GM18526 (cell line): ENCODE measurements at regions not wholly inside any gene's neighbourhood (a gene's known extent, or its start where the extent isn't known, plus 50 kb on each side); places are given as distances from the start of the nearest gene placed in this dataset.

ENCODE experiments used
- POLR2A ChIP-seq: IDR thresholded peaks from 3 replicates; pipeline ENCODE4 v1.6.1; 2011; ENCODE audit not compliant: insufficient read length; ENCODE audit errors: extremely low read depth

DNA sequence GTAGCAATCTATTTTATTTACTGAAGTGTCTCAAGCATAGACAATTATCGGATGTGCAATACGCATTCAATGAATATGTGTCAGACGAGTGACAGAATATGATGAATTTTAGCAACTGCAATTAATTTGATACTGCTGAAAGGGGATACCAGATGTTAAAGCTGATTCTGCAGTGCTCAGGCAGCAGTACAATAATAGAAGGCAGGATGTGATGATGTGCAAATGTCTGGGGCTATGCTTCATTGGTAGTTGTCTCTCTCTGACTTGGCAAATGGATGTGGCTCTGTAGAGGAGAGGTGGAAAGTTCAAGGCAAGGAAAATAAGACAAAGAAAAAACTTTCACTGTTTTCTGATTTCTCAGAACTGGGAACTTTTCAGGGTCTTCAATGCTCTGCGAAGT is 721.2 kb downstream of the CDH18 start:
- TF ChIP-seq POLR2A: no peak

DNA sequence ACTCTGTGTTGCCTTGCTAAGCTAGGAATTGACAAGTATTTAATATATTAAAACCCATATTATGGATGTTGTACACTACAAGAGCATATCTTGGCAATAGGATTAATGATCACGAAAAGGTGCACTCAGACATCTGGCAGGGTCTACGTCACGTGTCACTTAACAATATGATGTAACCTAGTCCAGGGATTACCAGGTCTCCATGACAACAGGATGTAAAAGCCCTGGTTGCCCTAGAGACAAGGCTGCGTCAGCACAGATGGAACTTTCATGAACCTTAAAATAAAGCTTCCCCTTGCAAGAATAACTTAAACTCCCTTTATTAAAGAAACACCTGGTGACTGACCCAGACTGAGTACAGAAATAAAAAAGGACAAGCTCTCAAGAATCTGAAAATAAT is 717.8 kb downstream of the CDH18 start:
- no peak for TF ChIP-seq POLR2A

DNA sequence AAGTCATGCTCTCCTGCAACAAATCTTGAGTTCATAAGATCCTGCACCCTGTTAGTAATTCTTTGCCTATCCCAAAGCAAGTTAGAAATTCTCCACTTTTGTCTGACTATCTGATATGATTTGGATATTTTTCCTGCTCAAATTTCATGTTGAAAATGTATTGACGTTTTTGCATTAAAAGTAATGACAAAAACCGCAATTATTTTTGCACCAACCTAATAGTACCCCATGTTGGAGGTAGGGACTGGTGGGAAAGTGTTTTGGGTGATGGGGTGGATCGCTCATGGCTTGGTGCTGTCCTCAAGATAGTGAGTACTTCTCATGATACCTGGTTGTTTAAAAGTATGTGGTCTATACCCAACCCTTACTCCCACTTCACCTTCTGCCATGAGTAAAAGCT is 713.4 kb downstream of the CDH18 start:
- no peak for TF ChIP-seq POLR2A

DNA sequence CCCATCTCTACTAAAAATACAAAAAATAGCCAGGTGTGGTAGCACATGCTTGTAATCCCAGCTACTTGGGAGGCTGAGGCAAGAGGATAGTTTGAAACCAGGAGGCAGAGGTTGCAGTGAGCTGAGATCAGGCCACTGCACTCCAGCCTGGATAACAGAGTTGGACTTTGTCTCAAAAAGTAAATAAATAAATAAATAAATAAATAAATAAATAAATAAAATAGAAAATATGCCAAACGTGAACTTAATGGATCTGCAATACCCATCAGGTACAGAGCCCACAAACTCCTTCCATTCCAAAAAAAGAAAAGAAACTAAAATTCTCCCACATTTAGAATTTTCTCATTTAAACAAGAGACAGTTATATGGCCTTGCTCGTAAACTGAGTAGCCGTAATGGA is 702.7 kb downstream of the CDH18 start:
- TF ChIP-seq POLR2A: no peak

DNA sequence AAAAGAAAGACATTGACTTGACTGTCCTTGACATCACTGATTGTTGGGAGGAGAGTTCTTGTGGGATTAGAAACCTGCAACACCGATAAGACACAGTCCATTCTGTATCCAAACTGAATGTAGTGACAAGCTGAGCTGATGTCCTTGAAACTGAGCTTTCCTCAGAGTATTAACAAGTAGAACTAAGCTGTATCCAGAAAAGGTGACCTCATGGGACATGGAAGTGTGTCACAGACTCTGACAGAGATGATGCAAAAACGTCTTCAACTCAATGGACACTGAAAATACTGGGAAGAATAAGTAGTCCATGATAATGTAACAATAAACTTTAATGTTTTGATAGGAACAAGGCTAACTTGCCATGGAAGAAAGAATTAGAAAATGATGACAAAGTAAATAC is 690.1 kb downstream of the CDH18 start:
- TF ChIP-seq POLR2A: no peak

DNA sequence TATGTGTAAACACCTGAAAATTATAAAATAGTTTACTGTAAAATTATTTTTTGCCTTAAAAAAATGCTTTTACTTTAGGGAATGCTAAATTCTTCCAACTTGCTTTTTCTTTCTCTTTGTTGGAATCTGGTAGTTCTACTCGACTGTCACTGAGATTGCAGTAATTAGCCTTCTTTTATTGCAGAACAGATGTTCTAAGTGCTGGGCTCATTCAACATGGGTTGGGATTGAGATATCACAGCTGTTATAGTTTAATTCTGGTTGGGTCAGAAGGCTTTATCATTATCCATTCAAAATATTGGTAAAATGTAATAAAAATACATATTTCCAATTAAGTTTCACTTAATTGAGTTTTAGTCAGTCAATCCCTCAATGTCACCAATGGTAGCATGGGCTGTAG is 686.7 kb downstream of the CDH18 start:
- TF ChIP-seq POLR2A: no peak

DNA sequence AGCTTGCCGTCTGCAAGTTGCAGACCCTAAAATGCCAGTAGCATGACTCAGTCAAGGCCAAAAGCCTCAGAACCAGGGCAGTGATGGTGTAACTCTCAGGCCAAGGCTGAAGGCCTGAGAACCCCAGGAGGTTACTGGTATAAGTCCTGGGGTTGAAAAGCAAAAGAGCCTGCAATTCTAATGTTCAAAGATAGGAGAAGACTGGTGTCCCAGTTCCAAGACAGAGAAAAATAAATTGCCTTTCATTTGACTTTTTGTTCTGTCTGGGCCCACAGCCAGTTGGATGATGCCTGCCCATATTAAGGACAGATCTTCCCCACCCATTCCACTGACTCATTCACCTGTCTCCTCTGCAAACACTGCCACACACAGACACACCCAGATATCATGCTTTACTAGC is 673.2 kb downstream of the CDH18 start:
- TF ChIP-seq POLR2A: no peak

DNA sequence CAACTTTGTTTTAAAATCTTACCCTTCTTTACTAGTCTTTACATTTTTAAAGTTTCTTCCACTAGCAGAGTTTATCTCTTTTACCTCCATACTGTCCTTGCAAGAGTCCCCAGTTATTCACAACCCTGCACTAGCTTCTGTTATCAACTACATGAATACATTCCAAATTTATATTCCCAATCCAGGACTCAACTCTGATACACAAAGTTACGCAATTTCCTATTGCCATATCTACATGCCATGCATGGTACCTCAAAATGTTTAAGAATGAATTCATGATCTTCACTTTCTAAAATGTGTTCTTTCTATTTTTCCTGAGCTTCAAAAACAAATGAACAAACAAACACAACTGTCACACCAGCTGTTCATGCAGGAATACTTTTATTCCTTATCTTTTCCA is 668.7 kb downstream of the CDH18 start:
- no peak for TF ChIP-seq POLR2A

DNA sequence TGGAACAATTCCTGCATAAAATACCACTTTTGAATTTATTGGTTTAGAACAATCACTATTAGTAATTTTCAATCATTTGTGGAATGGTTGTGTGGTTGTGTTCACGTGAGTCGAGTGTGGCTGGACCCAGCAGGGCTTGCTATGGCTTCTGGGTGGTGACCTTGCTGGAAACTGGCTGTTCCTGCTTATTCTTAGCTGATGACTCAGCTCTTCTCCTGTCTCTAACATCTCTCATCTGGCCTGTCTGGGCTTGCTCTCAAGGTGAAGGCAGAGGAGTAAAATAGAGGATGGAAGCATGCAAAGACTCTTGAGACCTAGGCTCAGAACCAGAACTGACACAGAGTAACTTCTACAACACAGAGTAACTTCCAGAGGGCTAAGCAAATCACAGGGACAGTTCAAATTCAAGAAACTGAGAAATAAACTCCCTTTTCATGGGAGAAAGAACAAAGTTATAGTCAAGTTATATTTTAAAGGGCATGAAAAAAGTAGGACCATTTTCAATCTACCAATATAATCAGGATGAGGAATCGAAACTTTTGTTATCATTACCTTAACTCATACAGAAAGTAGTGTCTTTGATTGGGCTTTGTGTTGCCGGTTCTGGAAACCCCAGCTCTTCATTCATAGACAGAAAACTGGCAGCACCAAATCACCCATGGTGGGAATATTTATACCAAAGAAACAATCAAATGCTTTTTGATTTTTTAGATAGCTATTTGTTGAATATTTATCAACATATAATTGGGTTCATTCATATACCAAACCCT is 665.1 kb downstream of the CDH18 start:
- TF ChIP-seq POLR2A: no peak

DNA sequence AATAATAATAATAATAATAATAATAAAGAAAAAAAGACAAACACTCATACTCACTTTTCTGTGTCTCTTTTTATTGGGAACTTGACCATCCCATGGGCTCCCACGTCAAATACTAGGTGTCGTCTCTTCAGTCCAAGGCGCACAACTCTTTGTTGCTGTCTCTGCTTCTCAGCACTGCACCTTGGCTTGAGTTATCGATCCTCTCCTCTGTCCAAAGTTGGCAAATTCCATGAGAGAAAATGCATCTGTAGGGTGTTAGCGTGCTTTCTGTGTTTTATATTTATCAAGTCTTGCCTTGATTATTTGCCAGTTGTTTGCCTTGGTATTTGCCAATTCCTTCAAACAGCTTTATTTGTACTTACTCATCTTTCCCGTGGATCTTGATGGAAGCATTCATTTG is 653.7 kb downstream of the CDH18 start:
- TF ChIP-seq POLR2A: no peak

DNA sequence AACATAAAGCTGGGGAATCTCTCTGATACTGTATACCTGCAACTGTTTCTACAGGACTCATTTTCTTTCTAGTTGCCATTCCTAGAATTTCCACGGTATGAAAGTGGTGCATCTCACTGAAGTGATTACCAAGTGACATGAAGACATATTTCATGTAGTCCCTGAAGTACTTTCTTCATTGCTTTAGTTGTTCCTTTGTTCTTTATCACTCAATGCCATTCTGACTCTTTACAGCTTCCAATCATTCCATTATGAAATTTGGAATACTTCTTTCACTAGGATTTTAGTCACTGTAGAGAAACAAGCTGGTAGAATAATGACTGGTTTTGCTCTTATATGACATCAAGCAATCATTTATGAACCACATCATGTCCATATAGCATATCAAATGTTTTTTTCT is 645.1 kb downstream of the CDH18 start:
- no peak for TF ChIP-seq POLR2A

DNA sequence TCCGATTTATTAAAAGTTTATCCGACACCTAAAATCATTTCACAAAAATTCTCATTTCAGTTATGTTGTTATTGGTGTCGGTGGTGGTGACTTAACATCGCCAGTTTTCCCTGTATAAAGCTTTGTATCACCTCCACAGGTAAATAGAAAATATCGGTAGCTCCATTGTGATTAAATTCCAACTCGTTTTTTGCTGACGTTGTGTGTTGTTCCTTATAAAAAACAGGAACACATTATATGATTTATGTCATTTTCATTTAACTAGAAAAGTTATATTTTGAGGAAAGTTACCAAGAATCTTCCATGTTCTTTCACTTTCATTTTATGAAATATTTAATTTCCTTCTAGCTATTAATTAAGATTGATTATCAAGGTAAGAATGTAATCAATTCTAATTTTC is 635.9 kb downstream of the CDH18 start:
- no peak for TF ChIP-seq POLR2A

DNA sequence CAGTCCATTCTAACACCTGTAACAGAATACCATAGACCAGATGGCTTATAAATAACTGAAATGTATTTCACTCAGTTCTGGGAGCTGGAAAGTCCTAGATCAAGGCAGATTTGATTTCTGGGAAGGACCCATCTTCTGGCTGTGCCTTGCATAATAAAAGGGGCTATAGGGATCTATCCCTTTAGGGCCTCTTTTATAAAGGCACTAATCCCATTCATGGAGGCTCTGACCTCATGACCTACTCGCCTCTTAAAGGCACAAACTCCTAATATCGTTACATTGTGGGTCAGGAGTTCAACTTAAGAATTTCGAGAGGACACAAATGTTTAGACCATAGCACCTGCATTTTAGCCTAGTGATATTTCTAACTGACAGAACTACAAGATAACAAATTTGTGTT is 619.0 kb downstream of the CDH18 start:
- no peak for TF ChIP-seq POLR2A

DNA sequence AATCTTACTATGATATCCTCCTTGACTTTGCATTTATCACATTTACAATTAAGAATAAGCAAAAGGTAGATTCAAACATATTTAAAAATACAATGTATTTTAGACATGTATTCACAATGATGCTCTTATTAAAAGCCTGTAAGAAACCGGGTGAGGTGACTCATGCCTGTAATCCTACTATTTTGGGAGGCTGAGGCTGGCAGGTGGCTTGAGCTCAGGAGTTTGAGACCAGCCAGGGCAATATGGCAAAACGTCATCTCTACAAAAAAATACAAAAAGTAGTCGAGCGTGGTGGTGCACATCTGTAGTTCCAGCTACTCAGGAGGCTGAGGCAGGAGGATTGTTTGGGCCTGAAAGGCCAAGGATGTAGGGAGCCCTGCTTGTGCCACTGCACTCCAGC is 618.4 kb downstream of the CDH18 start:
- no peak for TF ChIP-seq POLR2A

DNA sequence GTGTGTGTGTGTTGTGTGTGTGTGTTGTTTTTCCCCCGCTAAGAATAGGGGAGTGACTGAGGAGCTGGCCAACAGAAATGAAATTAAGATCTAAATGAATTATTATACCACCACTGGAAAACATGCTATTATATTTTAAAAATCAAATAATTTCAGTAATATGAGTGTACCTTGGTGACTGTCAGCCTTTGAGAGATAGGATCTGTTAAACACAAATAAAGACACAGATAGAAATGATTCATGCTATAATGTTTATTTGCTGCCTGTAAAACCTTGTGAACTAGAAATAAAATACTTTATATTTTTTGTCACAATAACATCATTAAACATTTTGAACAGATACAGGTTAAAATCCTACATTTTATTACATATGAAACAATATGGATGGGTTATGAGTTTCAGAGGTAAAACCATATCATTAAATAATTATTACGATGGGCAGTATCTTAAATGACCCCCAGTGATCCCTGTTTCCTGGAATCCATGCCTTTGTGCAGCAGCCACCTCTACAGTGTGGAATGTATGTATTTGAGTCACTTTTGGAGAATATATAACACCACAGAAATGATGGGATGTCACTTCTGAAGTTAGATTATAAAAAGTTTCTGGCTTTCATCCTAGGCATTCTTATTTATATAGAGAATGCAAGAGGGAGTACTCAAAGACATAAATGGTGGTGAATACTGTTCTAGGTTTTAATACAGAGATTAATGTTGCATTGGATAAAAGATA is 617.2 kb downstream of the CDH18 start:
- TF ChIP-seq POLR2A: no peak

DNA sequence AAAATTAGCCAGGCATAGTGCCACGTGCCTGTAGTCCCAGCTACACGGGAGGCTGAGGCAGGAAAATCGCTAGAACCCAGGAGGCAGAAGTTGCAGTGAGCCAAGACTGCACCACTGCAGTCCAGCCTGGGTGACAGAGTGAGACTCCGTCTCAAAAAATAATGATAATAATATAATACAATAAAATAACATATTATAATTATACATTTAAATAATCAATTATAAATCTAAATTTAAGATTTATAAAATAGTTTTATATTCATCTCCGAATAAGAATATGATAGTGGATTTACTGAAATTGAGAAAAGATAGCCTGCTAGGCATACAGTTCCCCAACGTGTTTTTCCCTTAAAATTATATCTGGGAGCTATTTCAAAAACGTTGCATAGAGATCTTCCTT is 599.6 kb downstream of the CDH18 start:
- TF ChIP-seq POLR2A: no peak

DNA sequence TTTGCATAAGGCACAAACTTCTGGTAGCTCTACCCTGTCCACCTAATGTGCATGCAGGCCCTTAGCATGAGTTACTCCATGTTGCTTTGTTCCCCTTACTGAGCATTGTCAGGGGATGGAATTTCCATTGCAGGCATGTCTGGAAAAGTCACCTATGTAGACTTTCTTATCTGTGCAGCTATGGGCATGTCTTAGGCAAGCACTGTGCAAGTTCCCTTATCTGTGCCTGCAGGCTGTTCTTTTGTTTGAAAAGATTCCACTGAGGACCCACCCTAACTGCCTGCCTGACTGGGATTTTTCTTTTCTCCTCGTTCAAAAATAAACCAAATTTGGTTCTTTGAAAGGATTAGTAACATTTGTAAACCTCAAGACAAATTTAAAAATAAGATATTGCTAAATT is 587.0 kb downstream of the CDH18 start:
- no peak for TF ChIP-seq POLR2A
